ENCODE measurements at regions not wholly inside any gene's neighbourhood (a gene's known extent, or its start where the extent isn't known, plus 50 kb on each side); places are given as distances from the start of the nearest gene placed in this dataset.

- ATAC-seq, result no peak
- TF ChIP-seq ZNF8 (CRISPR knock-in tag; IDR thresholded peaks at IDR 0.05) (no peak), ZFP30 (CRISPR knock-in tag; IDR thresholded peaks at IDR 0.05) (no peak), ZC3H10 (CRISPR knock-in tag; IDR thresholded peaks at IDR 0.05) (no peak), ZNF70 (CRISPR knock-in tag; IDR thresholded peaks at IDR 0.05) (no peak), POU6F1 (CRISPR knock-in tag; IDR thresholded peaks at IDR 0.05; ENCODE audit: borderline replicate concordance, low read depth) (no peak), TOX (CRISPR knock-in tag; IDR thresholded peaks at IDR 0.05; ENCODE audit: borderline replicate concordance) (no peak), CREB5 (CRISPR knock-in tag; IDR thresholded peaks at IDR 0.05; ENCODE audit: low read depth) (no peak), CSRNP3 (CRISPR knock-in tag; IDR thresholded peaks at IDR 0.05) (no peak), ZNF565 (CRISPR knock-in tag; conservative IDR thresholded peaks at IDR 0.05; ENCODE audit: low read depth) (no peak), RARB (CRISPR knock-in tag; IDR thresholded peaks at IDR 0.05) (no peak), OSR1 (CRISPR knock-in tag; IDR thresholded peaks at IDR 0.05) (no peak), PATZ1 (CRISPR knock-in tag; IDR thresholded peaks at IDR 0.05; ENCODE audit: borderline replicate concordance) (no peak), BACH2 (CRISPR knock-in tag; IDR thresholded peaks at IDR 0.05; ENCODE audit: borderline replicate concordance) (no peak), CSDC2 (CRISPR knock-in tag; IDR thresholded peaks at IDR 0.05) (no peak), PPARA (CRISPR knock-in tag; IDR thresholded peaks at IDR 0.05; ENCODE audit: borderline replicate concordance) (no peak), ARNTL (CRISPR knock-in tag; IDR thresholded peaks at IDR 0.05; ENCODE audit: borderline replicate concordance, low read depth) (no peak), TSHZ2 (CRISPR knock-in tag; IDR thresholded peaks at IDR 0.05) (no peak), SNAI2 (CRISPR knock-in tag; IDR thresholded peaks at IDR 0.05) (no peak)
Observed at GRCh38 chr1:24255226-24255625, 63.9 kb upstream of the GRHL3 start.

GRCh38 chr1:24254783-24255182, 64.4 kb upstream of the GRHL3 start:
- ATAC-seq, result no peak
- TF ChIP-seq GLIS3 (CRISPR knock-in tag; IDR thresholded peaks at IDR 0.05) (no peak), ESRRG (CRISPR knock-in tag; IDR thresholded peaks at IDR 0.05) (no peak), BACH2 (CRISPR knock-in tag; IDR thresholded peaks at IDR 0.05; ENCODE audit: borderline replicate concordance) (no peak), ZFP3 (CRISPR knock-in tag; IDR thresholded peaks at IDR 0.05) (no peak), TSHZ2 (CRISPR knock-in tag; IDR thresholded peaks at IDR 0.05) (no peak), POU6F1 (CRISPR knock-in tag; IDR thresholded peaks at IDR 0.05; ENCODE audit: borderline replicate concordance, low read depth) (no peak), CSDC2 (CRISPR knock-in tag; IDR thresholded peaks at IDR 0.05) (no peak), ZNF565 (CRISPR knock-in tag; conservative IDR thresholded peaks at IDR 0.05; ENCODE audit: low read depth) (no peak), SNAI2 (CRISPR knock-in tag; IDR thresholded peaks at IDR 0.05) (no peak), PPARA (CRISPR knock-in tag; IDR thresholded peaks at IDR 0.05; ENCODE audit: borderline replicate concordance) (no peak), CSRNP3 (CRISPR knock-in tag; IDR thresholded peaks at IDR 0.05) (no peak), TCF4 (CRISPR knock-in tag; IDR thresholded peaks at IDR 0.05; ENCODE audit: borderline replicate concordance) (no peak), ZC3H10 (CRISPR knock-in tag; IDR thresholded peaks at IDR 0.05) (no peak), ISL1 (CRISPR knock-in tag; IDR thresholded peaks at IDR 0.05) (no peak)

Measured in SK-N-SH treated with all-trans-retinoic acid at 6 μM for 48 hours (cell line).